ENCODE measurements at regions not wholly inside any gene's neighbourhood (a gene's known extent, or its start where the extent isn't known, plus 50 kb on each side); places are given as distances from the start of the nearest gene placed in this dataset.

- no peak for DNase-seq
Observed at GRCh38 chr9:18236336-18236735, 237.6 kb upstream of the ADAMTSL1 start.

GRCh38 chr9:18237776-18238175 lies 236.2 kb upstream of the ADAMTSL1 start:
- no peak for DNase-seq

GRCh38 chr9:18238254-18238653 lies 235.7 kb upstream of the ADAMTSL1 start:
- no peak for DNase-seq

GRCh38 chr9:18238752-18239447 lies 235.1 kb upstream of the ADAMTSL1 start:
- DNase-seq: no peak

- no peak for DNase-seq
Observed at GRCh38 chr9:18240213-18240612, 233.7 kb upstream of the ADAMTSL1 start.

GRCh38 chr9:18245911-18246310 lies 228.0 kb upstream of the ADAMTSL1 start:
- no peak for DNase-seq

- no peak for DNase-seq
Observed at GRCh38 chr9:18250053-18250452, 223.9 kb upstream of the ADAMTSL1 start.

- no peak for DNase-seq
Observed at GRCh38 chr9:18253950-18254349, 220.0 kb upstream of the ADAMTSL1 start.

- peak; percentile 87 for DNase-seq
Observed at GRCh38 chr9:18255158-18255629, 218.8 kb upstream of the ADAMTSL1 start.

GRCh38 chr9:18255747-18256146 lies 218.2 kb upstream of the ADAMTSL1 start:
- no peak for DNase-seq

- no peak for DNase-seq
Observed at GRCh38 chr9:18256568-18256967, 217.4 kb upstream of the ADAMTSL1 start.

GRCh38 chr9:18260521-18260920 lies 213.4 kb upstream of the ADAMTSL1 start:
- no peak for DNase-seq

GRCh38 chr9:18261181-18261580 lies 212.8 kb upstream of the ADAMTSL1 start:
- DNase-seq: no peak

- DNase-seq: no peak
Observed at GRCh38 chr9:18263377-18263776, 210.6 kb upstream of the ADAMTSL1 start.

- DNase-seq: no peak
Observed at GRCh38 chr9:18268381-18268780, 205.6 kb upstream of the ADAMTSL1 start.

GRCh38 chr9:18269561-18269960 lies 204.4 kb upstream of the ADAMTSL1 start:
- no peak for DNase-seq

- no peak for DNase-seq
Observed at GRCh38 chr9:18274693-18275092, 199.3 kb upstream of the ADAMTSL1 start.

GRCh38 chr9:18275313-18275990 lies 198.5 kb upstream of the ADAMTSL1 start:
- no peak for DNase-seq

- DNase-seq: no peak
Observed at GRCh38 chr9:18281291-18281690, 192.7 kb upstream of the ADAMTSL1 start.

- DNase-seq: no peak
Observed at GRCh38 chr9:18294229-18294628, 179.7 kb upstream of the ADAMTSL1 start.

- no peak for DNase-seq
Observed at GRCh38 chr9:18296702-18297055, 177.3 kb upstream of the ADAMTSL1 start.

- no peak for DNase-seq
Observed at GRCh38 chr9:18297056-18297841, 176.7 kb upstream of the ADAMTSL1 start.

GRCh38 chr9:18299449-18299848 lies 174.5 kb upstream of the ADAMTSL1 start:
- DNase-seq: no peak
